GM12872 (cell line): ENCODE measurements at regions not wholly inside any gene's neighbourhood (a gene's known extent, or its start where the extent isn't known, plus 50 kb on each side); places are given as distances from the start of the nearest gene placed in this dataset.

Experiments used
- CTCF ChIP-seq: IDR thresholded peaks from 3 replicates; pipeline ENCODE4 v1.5.1; 2011; ENCODE audit warnings: low read depth, mild to moderate bottlenecking, low read length, moderate library complexity; ENCODE audit not compliant: insufficient read depth

- TF ChIP-seq CTCF = no peak
These were observed 149.6 kb downstream of the FHIP1A start for GRCh38 chr4:151558496-151559113.

GRCh38 chr4:151559595-151559994 is 150.6 kb downstream of the FHIP1A start:
- no peak for TF ChIP-seq CTCF

GRCh38 chr4:151561551-151562256 is 152.7 kb downstream of the FHIP1A start:
- no peak for TF ChIP-seq CTCF

GRCh38 chr4:151563194-151563593 is 154.2 kb downstream of the FHIP1A start:
- no peak for TF ChIP-seq CTCF

- no peak for TF ChIP-seq CTCF
These were observed 155.3 kb downstream of the FHIP1A start for GRCh38 chr4:151564321-151564720.

- TF ChIP-seq CTCF = no peak
These were observed 156.6 kb downstream of the FHIP1A start for GRCh38 chr4:151565583-151565982.

- no peak for TF ChIP-seq CTCF
These were observed 157.1 kb downstream of the FHIP1A start for GRCh38 chr4:151566053-151566452.
